Endothelial cell of umbilical vein (primary cell): ENCODE measurements at regions not wholly inside any gene's neighbourhood (a gene's known extent, or its start where the extent isn't known, plus 50 kb on each side); places are given as distances from the start of the nearest gene placed in this dataset.

Experiments
- CTCF ChIP-seq, 2 donors: IDR thresholded peaks; 1 replicate in 1 of 2; 2 replicates in 1 of 2; pipeline ENCODE4 v1.5.1; 2011; ENCODE audit warnings: low read length in 2 of 2, mild to moderate bottlenecking in 2 of 2, moderate library complexity in 2 of 2, control low read depth in 1 of 2, inconsistent platforms in 1 of 2, low read depth in 1 of 2; ENCODE audit not compliant: insufficient read depth in 1 of 2; ENCODE audit errors: extremely low read depth in 1 of 2
- EZH2 ChIP-seq: IDR thresholded peaks from 2 replicates; pipeline ENCODE4 v1.6.1; 2012; ENCODE audit warnings: borderline replicate concordance, low read depth, mild to moderate bottlenecking, moderate library complexity, low read length, inconsistent platforms; ENCODE audit not compliant: severe bottlenecking
- FOS ChIP-seq: IDR thresholded peaks from 2 replicates; pipeline ENCODE4 v1.6.1; 2011; ENCODE audit warnings: mild to moderate bottlenecking, low read length, moderate library complexity, borderline replicate concordance; ENCODE audit not compliant: insufficient read depth
- GATA2 ChIP-seq: IDR thresholded peaks from 2 replicates; pipeline ENCODE4 v1.7.0; 2011; ENCODE audit warnings: low read depth, mild to moderate bottlenecking, moderate library complexity, mixed read lengths, low read length; ENCODE audit not compliant: insufficient read length, insufficient read depth
- JUN ChIP-seq: IDR thresholded peaks from 2 replicates; pipeline ENCODE4 v1.6.1; 2011; ENCODE audit warnings: borderline replicate concordance, low read depth; ENCODE audit not compliant: insufficient read length, insufficient read depth
- MAX ChIP-seq: IDR thresholded peaks from 2 replicates; pipeline ENCODE4 v1.6.1; 2011; ENCODE audit not compliant: insufficient read depth, insufficient read length
- MYC ChIP-seq: IDR thresholded peaks from one replicate; pipeline ENCODE4 v1.6.1; 2011; ENCODE audit warnings: mild to moderate bottlenecking, low read depth, low read length
- POLR2A ChIP-seq: IDR thresholded peaks from 2 replicates; pipeline ENCODE4 v1.6.1; 2012; ENCODE audit warnings: low read depth, mild to moderate bottlenecking, control low read depth, low read length
- POLR2AphosphoS5 ChIP-seq: IDR thresholded peaks from 2 replicates; pipeline ENCODE4 v1.6.1; 2012; ENCODE audit warnings: low read depth, mild to moderate bottlenecking, control low read depth, low read length, moderate library complexity; ENCODE audit not compliant: insufficient read depth

GRCh38 chr20:48153103-48153502 lies 367.8 kb upstream of the SULF2 start:
- TF ChIP-seq POLR2A (no peak), CTCF (IDR thresholded peaks at IDR 0.05; ENCODE audit: extremely low read depth in 1 of 2, insufficient read depth in 1 of 2, low read depth in 1 of 2, low read length in 2 of 2) (no peak), POLR2AphosphoS5 (no peak), EZH2 (no peak), MYC (no peak), FOS (no peak), JUN (no peak), MAX (no peak), GATA2 (no peak)
